ENCODE measurements at regions not wholly inside any gene's neighbourhood (a gene's known extent, or its start where the extent isn't known, plus 50 kb on each side); places are given as distances from the start of the nearest gene placed in this dataset.
A peak's percentile ranks its signal among the peaks of the same experiment; 100 is the strongest.
"Not testable (repeated sequence)": the region's sequence is repeated elsewhere in the genome, so short reads cannot be mapped to it uniquely, and the experiment has no call there.

DNA sequence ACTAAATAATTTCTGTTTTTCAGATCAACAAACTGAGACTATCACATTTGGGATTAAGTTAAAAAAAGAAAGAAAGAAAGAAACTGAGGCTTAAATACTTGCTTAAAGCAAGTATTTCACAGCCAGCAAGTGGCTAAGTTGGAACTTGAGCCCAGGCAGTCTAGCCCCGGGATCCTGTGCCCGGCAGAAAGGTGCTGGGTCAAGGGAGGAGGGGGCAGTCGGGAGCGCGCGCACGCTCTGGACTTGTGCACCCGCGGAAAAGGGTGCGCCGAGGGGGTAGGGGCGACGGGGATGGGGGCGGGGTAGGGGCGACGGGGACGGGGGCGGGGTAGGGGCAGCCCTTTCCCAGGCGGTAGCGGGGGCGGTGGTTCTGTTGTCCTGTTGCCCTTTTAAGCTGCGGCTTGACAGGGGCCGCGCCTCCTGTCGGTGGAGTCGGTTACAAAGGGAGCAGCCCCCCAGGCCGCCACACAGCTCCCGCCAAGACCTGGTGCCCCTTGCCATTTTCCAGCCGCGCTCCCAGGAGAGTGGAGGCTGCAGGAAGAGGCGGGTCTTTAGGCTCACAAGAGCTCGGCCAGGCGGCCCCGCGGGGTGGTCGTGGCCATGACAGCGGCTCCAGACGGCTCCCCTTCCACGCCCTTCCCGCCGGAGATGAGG lies 60.6 kb downstream of the GOLGA8T start:
- not testable (repeated sequence) for DNase-seq (ENCODE audit: low read depth)

- DNase-seq (ENCODE audit: low read depth), result peak; percentile 0
Measured at GRCh38 chr15:30196009-30196375, 61.1 kb downstream of the GOLGA8T start.

DNA sequence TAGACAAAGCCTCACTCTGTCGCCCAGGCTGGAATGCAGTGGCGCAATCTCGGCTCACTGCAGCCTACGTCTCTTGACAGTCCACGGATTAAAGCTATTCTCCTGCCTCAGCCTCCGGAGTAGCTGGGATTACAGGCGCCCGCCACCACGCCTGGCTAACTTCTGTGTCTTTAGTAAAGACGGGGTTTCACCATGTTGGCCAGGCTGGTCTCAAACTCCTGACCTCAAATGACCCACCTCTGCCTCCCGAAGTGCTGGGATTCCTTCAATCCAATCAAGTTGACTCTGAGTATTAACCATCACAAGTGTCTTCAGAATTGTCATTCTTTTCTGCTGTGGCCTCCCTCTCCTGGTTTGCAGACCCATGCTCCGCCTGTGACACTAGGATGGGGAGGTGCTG lies 61.9 kb downstream of the GOLGA8T start:
- DNase-seq (ENCODE audit: low read depth), result not testable (repeated sequence)

GRCh38 chr15:30201517-30201916 lies 66.7 kb downstream of the GOLGA8T start:
- DNase-seq (ENCODE audit: low read depth), result not testable (repeated sequence)

DNA sequence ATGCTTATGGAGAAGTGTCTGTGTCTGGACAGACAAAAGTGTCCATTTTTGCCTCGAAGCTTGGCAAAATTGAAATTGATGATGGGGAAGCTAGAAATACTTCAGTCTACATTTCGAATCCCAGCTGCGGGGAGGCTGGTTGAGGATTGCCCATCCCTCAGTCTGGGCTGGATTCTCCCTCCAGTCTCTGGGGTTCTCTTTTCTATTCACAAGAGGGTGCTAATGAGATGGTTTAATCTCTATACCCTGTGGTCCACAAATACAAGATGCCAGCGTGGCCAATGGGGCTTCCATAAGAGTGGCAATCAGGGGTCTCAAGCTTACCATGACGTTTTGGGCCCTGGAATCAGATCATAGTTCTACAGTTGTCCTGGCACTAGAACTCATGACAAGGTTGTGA lies 78.9 kb downstream of the GOLGA8T start:
- DNase-seq (ENCODE audit: low read depth), result not testable (repeated sequence)

DNA sequence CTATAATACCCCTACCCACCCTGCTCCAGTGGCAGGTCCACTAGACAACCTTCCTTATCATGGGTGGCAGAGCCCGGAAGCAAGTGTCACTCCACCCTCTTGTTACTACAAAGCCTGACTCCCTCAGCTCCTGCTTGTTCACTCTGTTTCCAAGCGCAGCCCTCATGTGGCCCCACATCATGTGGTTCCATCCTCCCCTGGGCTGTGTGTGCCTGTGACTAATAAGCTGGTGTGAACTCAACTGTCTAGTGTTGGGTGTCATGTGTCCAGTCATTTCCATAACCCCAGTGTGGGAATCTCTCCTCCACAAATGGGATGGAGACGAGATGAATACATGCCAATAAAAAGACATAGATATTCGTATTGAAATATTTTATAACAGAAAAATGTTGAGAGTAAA lies 87.0 kb downstream of the GOLGA8T start:
- DNase-seq (ENCODE audit: low read depth), result not testable (repeated sequence)

GRCh38 chr15:30222798-30223591 lies 88.1 kb downstream of the GOLGA8T start:
- DNase-seq (ENCODE audit: low read depth), result not testable (repeated sequence)

DNA sequence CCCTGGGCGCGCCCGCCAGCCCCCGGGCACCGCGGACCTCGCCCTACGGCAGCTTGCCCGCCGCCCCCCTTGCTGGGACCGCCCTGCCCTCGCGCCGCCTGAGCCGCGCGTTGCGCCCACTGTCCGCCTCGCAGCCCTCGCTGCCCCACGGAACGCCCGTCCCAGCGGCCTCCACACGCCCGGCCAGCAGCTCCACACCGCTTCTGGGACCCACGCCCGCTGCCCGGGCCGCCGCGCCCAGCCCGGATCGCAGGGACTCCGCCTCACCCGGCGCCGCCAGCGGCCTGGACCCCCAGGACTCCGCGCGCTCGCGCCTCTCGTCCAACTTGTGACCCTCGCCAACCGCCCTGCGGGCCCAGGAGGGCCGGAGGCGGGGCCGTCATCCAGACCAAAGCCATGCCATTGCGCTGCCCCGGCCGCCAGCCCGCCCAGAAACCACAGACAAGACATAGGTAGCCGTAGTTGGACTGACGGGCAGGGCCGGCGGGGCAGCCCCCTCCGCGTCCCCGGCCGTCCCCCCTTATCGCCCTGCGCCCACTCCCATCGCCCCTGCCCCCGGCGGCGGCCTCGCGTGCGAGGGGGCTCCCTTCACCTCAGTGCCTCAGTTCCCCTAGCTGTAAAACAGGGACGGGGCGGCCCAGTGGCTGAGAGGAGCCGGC lies 90.5 kb downstream of the GOLGA8T start:
- not testable (repeated sequence) for DNase-seq (ENCODE audit: low read depth)

DNA sequence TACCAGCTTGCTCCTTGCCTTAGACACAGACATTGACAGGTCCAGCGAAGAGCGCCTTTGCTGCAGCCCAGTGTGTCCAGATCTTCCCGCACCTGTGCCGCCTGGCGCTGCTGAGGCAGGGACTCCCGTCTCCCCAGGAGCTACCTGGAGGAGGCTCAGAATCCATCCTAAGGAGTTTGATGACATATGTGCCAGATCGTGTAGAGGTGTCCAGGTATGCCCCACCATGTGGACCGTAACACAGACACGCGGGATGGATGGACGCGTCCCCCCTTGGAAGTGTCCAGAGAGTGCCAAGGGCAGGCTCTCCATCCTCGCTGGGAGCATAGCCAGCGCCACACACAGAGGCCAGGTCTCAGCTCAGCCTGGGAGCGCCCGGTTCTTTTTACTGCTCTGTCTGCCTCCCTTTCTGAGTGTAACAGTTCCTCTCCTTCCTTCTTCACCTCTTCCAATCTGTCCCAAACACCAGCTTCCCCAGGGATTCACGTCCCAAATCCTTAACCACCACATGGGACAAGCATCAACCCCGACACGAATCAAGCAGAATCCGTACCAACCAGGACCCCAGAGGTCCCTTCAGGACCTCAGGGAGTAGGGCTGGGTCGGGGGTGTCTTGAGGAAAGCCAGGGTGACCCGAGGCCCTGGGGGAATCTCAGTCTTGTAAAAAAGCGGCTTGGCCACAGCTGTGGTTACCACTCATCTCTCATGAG lies 126.7 kb downstream of the GOLGA8T start:
- DNase-seq (ENCODE audit: low read depth), result not testable (repeated sequence)

- not testable (repeated sequence) for DNase-seq (ENCODE audit: low read depth)
Measured at GRCh38 chr15:30262142-30262460, 127.2 kb downstream of the GOLGA8T start.

DNA sequence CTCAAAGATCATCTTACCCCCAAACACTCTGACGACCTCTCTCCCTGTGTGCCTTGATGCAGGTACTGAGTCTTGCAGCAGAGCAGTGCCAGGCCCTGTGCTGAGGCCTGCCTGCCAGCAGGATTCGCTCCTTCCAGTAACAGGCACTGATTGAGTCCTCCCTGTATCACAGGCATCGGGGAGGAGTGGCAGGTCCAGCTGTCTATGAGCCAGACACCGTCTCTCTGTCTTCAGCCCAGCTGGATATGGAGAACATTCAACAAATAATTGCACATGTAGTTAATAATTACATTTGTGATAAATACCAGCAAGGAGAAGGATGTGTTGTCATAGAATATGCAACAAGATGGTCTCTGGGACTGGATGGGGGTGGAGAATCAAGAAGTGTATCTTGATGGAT lies 129.1 kb downstream of the GOLGA8T start:
- not testable (repeated sequence) for DNase-seq (ENCODE audit: low read depth)

- DNase-seq (ENCODE audit: low read depth), result not testable (repeated sequence)
Measured at GRCh38 chr15:30295150-30295844, 98.0 kb downstream of the CHRFAM7A start.

DNA sequence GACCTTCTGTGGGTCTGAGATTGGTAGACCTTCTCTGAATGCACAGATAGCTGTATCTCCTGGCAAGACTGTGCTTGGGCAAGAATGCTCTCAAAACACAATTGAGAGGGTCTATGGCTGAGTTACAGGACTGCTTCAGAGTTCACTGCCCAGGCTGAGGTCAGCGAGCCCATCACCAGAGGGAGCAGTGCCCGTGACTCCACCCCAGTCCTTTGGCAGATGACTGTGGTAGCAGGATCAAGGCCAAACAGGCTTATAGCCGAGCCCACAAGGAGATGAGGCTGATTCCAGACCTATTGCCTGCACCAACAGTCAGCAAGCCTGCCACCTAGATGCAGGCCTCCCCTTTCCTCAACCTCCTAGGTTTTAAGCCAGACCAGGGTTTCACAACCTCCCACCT lies 89.4 kb downstream of the CHRFAM7A start:
- not testable (repeated sequence) for DNase-seq (ENCODE audit: low read depth)
